ENCODE measurements at regions not wholly inside any gene's neighbourhood (a gene's known extent, or its start where the extent isn't known, plus 50 kb on each side); places are given as distances from the start of the nearest gene placed in this dataset.

- in situ Hi-C loops (cut with MboI; ENCODE audit: low pct_ligation_motif_present in 1 of 4, low pct_unique_long_range_greater_than_20kb in 1 of 4, low sequenced_read_pairs in 3 of 4) (no loop called here), intact Hi-C loops (cut with DNase I; ENCODE audit: low total_unique reads) (no loop called here)
- Histone ChIP-seq H3K9me3 (no peaks in the 10 kb centered on the region), H3K36me3 (no peaks in the 10 kb centered on the region), H3K4me3 (no peak overlapping the region), H3K27ac (no peak overlapping the region), H3K27me3 (no peaks in the 10 kb centered on the region), H3K4me1 (peaks cover 0 to 27% (median 5%) of the 10 kb centered on the region in 4 donors)
- TF ChIP-seq POLR2A (IDR thresholded peaks at IDR 0.05) (no peak), EP300 (IDR thresholded peaks at IDR 0.05; ENCODE audit: low read depth) (no peak), CTCF (IDR thresholded peaks at IDR 0.05) (no peak), POLR2AphosphoS5 (IDR thresholded peaks at IDR 0.05) (no peak)
- no peak for DNase-seq
- 88% methylated on average over 3 of the region's 3 CpGs; no CpG with 5 or more reads in 1 of the 2 donors for WGBS, 2 donors (ENCODE audit: low coverage in 1 of 2)
Observed at GRCh38 chr6:14887181-14887580, 358.7 kb upstream of the JARID2 start.

- Histone ChIP-seq H3K27ac (no peak overlapping the region), H3K27me3 (no peaks in the 10 kb centered on the region), H3K9me3 (no peaks in the 10 kb centered on the region), H3K36me3 (no peaks in the 10 kb centered on the region), H3K4me3 (no peak overlapping the region), H3K4me1 (peaks cover 0 to 19% (median 5%) of the 10 kb centered on the region in 4 donors)
- intact Hi-C loops (cut with DNase I; ENCODE audit: low total_unique reads): no loop called here
- TF ChIP-seq EP300 (IDR thresholded peaks at IDR 0.05; ENCODE audit: low read depth) (no peak), POLR2A (IDR thresholded peaks at IDR 0.05) (no peak), CTCF (IDR thresholded peaks at IDR 0.05) (no peak), POLR2AphosphoS5 (IDR thresholded peaks at IDR 0.05) (no peak)
- DNase-seq: no peak
- 99 to 100% methylated on average over 1 to 5 of the region's 5 CpGs for WGBS, 2 donors (ENCODE audit: low coverage in 1 of 2)
- in situ Hi-C loops (cut with MboI; ENCODE audit: low pct_ligation_motif_present in 1 of 4, low pct_unique_long_range_greater_than_20kb in 1 of 4, low sequenced_read_pairs in 3 of 4): no loop called here
Observed at GRCh38 chr6:14887986-14888574, 357.8 kb upstream of the JARID2 start.

GRCh38 chr6:14888575-14889000, 357.3 kb upstream of the JARID2 start:
- no peak for TF ChIP-seq POLR2A (IDR thresholded peaks at IDR 0.05)
- TF ChIP-seq POLR2AphosphoS5 (IDR thresholded peaks at IDR 0.05): no peak
- TF ChIP-seq EP300 (IDR thresholded peaks at IDR 0.05; ENCODE audit: low read depth): no peak
- no peak for TF ChIP-seq CTCF (IDR thresholded peaks at IDR 0.05)
- no peak overlapping the region for H3K4me3 ChIP-seq
- no peaks in the 10 kb centered on the region for H3K36me3 ChIP-seq
- intact Hi-C loops (cut with DNase I; ENCODE audit: low total_unique reads) (no loop called here), in situ Hi-C loops (cut with MboI; ENCODE audit: low pct_ligation_motif_present in 1 of 4, low pct_unique_long_range_greater_than_20kb in 1 of 4, low sequenced_read_pairs in 3 of 4) (no loop called here)
- peaks cover 0 to 16% (median 5%) of the 10 kb centered on the region in 4 donors for H3K4me1 ChIP-seq
- WGBS, 2 donors (ENCODE audit: low coverage in 1 of 2): 81% methylated on average over 4 of the region's 4 CpGs; no CpG with 5 or more reads in 1 of the 2 donors
- H3K9me3 ChIP-seq: no peaks in the 10 kb centered on the region
- H3K27me3 ChIP-seq: no peaks in the 10 kb centered on the region
- H3K27ac ChIP-seq: no peak overlapping the region
- no peak for DNase-seq

- H3K27me3 ChIP-seq: no peaks in the 10 kb centered on the region
- no peaks in the 10 kb centered on the region for H3K36me3 ChIP-seq
- H3K27ac ChIP-seq: no peak overlapping the region
- in situ Hi-C loops (cut with MboI; ENCODE audit: low pct_ligation_motif_present in 1 of 4, low pct_unique_long_range_greater_than_20kb in 1 of 4, low sequenced_read_pairs in 3 of 4): no loop called here
- DNase-seq: no peak
- peaks cover 0 to 11% (median 5%) of the 10 kb centered on the region in 4 donors for H3K4me1 ChIP-seq
- no peaks in the 10 kb centered on the region for H3K9me3 ChIP-seq
- H3K4me3 ChIP-seq: no peak overlapping the region
- intact Hi-C loops (cut with DNase I; ENCODE audit: low total_unique reads): no loop called here
- no peak for TF ChIP-seq CTCF (IDR thresholded peaks at IDR 0.05)
- TF ChIP-seq POLR2A (IDR thresholded peaks at IDR 0.05): no peak
- TF ChIP-seq EP300 (IDR thresholded peaks at IDR 0.05; ENCODE audit: low read depth): no peak
- TF ChIP-seq POLR2AphosphoS5 (IDR thresholded peaks at IDR 0.05): no peak
- 54 to 55% methylated on average over 2 of the region's 2 CpGs for whole genome bisulfite sequencing, 2 donors (ENCODE audit: low coverage in 1 of 2)
Observed at GRCh38 chr6:14889188-14889587, 356.7 kb upstream of the JARID2 start.
